ENCODE measurements at regions not wholly inside any gene's neighbourhood (a gene's known extent, or its start where the extent isn't known, plus 50 kb on each side); places are given as distances from the start of the nearest gene placed in this dataset.

DNA sequence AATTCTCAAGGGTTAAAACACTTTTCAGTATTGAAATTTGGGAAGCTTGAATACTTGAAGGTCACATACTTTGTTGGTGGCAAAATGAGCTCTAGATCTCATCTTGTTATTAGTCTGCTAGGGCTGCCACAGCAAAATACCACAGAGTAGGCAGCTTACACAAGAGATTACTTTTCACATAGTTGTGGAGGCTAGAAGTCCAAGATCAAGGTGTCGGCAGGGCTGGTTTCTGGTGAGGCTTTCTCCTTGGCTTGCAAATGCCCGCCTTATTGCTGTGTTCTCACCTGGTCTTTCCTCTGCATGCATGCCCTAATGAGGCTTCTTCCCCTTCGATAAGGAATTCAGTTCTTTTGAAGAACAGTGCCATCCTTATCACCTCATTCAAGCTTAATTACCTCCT, 270.8 kb upstream of the ANKRD55 start:
- no peak for TF ChIP-seq POLR2AphosphoS5 (IDR thresholded peaks at IDR 0.05; ENCODE audit: low read depth, low read length)
- TF ChIP-seq TAF1 (IDR thresholded peaks at IDR 0.05; ENCODE audit: borderline replicate concordance, insufficient read depth, low read length) = no peak
- TF ChIP-seq, protein P1, sequence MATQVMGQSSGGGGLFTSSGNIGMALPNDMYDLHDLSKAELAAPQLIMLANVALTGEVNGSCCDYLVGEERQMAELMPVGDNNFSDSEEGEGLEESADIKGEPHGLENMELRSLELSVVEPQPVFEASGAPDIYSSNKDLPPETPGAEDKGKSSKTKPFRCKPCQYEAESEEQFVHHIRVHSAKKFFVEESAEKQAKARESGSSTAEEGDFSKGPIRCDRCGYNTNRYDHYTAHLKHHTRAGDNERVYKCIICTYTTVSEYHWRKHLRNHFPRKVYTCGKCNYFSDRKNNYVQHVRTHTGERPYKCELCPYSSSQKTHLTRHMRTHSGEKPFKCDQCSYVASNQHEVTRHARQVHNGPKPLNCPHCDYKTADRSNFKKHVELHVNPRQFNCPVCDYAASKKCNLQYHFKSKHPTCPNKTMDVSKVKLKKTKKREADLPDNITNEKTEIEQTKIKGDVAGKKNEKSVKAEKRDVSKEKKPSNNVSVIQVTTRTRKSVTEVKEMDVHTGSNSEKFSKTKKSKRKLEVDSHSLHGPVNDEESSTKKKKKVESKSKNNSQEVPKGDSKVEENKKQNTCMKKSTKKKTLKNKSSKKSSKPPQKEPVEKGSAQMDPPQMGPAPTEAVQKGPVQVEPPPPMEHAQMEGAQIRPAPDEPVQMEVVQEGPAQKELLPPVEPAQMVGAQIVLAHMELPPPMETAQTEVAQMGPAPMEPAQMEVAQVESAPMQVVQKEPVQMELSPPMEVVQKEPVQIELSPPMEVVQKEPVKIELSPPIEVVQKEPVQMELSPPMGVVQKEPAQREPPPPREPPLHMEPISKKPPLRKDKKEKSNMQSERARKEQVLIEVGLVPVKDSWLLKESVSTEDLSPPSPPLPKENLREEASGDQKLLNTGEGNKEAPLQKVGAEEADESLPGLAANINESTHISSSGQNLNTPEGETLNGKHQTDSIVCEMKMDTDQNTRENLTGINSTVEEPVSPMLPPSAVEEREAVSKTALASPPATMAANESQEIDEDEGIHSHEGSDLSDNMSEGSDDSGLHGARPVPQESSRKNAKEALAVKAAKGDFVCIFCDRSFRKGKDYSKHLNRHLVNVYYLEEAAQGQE (IDR thresholded peaks at IDR 0.05; ENCODE audit: insufficient read depth in 1 of 2, low read depth in 2 of 2, low read length in 2 of 2) = no peak
- TF ChIP-seq SIN3A (IDR thresholded peaks at IDR 0.05; ENCODE audit: borderline replicate concordance, insufficient read depth, low read length) = no peak
- no peak for TF ChIP-seq FOXP2 (optimal IDR thresholded peaks at IDR 0.05; ENCODE audit: borderline replicate concordance, extremely low read depth, extremely low read length, insufficient read depth)

Measured in PFSK-1 (cell line).